Adipocyte (in vitro differentiated cells): ENCODE measurements at regions not wholly inside any gene's neighbourhood (a gene's known extent, or its start where the extent isn't known, plus 50 kb on each side); places are given as distances from the start of the nearest gene placed in this dataset.
A peak's percentile ranks its signal among the peaks of the same experiment; 100 is the strongest.

Source experiments
- DNase-seq: peaks from one replicate; pipeline ENCODE4 v3.0.0-alpha.2; 2015; ENCODE audit warnings: low read depth
- H3K27me3 ChIP-seq: replicated peaks from 2 replicates; pipeline ENCODE4 v1.7.0; 2013; ENCODE audit warnings: mild to moderate bottlenecking, low read length, moderate library complexity; ENCODE audit not compliant: control insufficient read depth, insufficient read depth
- H3K36me3 ChIP-seq: 2 replicates; pipeline ENCODE4 v1.7.0; 2013; ENCODE audit warnings: low read length, mild to moderate bottlenecking, moderate library complexity; ENCODE audit not compliant: control insufficient read depth, insufficient read depth, severe bottlenecking
- H3K4me1 ChIP-seq: 2 replicates; pipeline ENCODE4 v1.7.0; 2013; ENCODE audit warnings: mild to moderate bottlenecking, low read length, moderate library complexity; ENCODE audit not compliant: control insufficient read depth, insufficient read depth
- H3K4me3 ChIP-seq: 2 replicates; pipeline ENCODE4 v1.7.0; 2013; ENCODE audit warnings: mild to moderate bottlenecking, low read length, moderate library complexity
- H3K9ac ChIP-seq: 2 replicates; pipeline ENCODE4 v1.7.0; 2013; ENCODE audit warnings: mild to moderate bottlenecking, low read length, moderate library complexity
- H3K9me3 ChIP-seq: 2 replicates; pipeline ENCODE4 v1.7.0; 2013; ENCODE audit warnings: mild to moderate bottlenecking, low read length, moderate library complexity; ENCODE audit not compliant: control insufficient read depth

GRCh38 chrX:79570524-79571240, 203.5 kb upstream of the ITM2A start:
- peaks cover 2% of the 10 kb centered on the region for H3K27me3 ChIP-seq
- peaks cover 10% of the 10 kb centered on the region for H3K9me3 ChIP-seq
- no peak overlapping the region for H3K9ac ChIP-seq
- H3K36me3 ChIP-seq = no peaks in the 10 kb centered on the region
- no peaks in the 10 kb centered on the region for H3K4me1 ChIP-seq
- DNase-seq = no peak
- no peak overlapping the region for H3K4me3 ChIP-seq

GRCh38 chrX:79568309-79568708, 201.2 kb upstream of the ITM2A start:
- Histone ChIP-seq H3K9ac (no peak overlapping the region), H3K4me1 (no peaks in the 10 kb centered on the region), H3K27me3 (peaks cover 2% of the 10 kb centered on the region), H3K4me3 (no peak overlapping the region), H3K36me3 (no peaks in the 10 kb centered on the region), H3K9me3 (peaks cover 18% of the 10 kb centered on the region)
- no peak for DNase-seq

- Histone ChIP-seq H3K9ac (no peak overlapping the region), H3K36me3 (no peaks in the 10 kb centered on the region), H3K4me3 (no peak overlapping the region), H3K27me3 (peaks cover 10% of the 10 kb centered on the region), H3K9me3 (peaks cover 18% of the 10 kb centered on the region), H3K4me1 (no peaks in the 10 kb centered on the region)
- no peak for DNase-seq
These were observed 197.2 kb upstream of the ITM2A start for GRCh38 chrX:79564362-79564761.

GRCh38 chrX:79559290-79559689, 192.2 kb upstream of the ITM2A start:
- Histone ChIP-seq H3K36me3 (no peaks in the 10 kb centered on the region), H3K4me3 (no peak overlapping the region), H3K9me3 (peaks cover 2% of the 10 kb centered on the region), H3K9ac (no peak overlapping the region), H3K4me1 (no peaks in the 10 kb centered on the region), H3K27me3 (peaks cover 10% of the 10 kb centered on the region)
- no peak for DNase-seq

- DNase-seq = no peak
- no peak overlapping the region for H3K4me3 ChIP-seq
- no peak overlapping the region for H3K9ac ChIP-seq
- peaks cover 10% of the 10 kb centered on the region for H3K27me3 ChIP-seq
- no peaks in the 10 kb centered on the region for H3K36me3 ChIP-seq
- H3K4me1 ChIP-seq = no peaks in the 10 kb centered on the region
- H3K9me3 ChIP-seq = no peaks in the 10 kb centered on the region
These were observed 190.1 kb upstream of the ITM2A start for GRCh38 chrX:79557212-79557611.

GRCh38 chrX:79556800-79557199, 189.7 kb upstream of the ITM2A start:
- no peak overlapping the region for H3K4me3 ChIP-seq
- peaks cover 10% of the 10 kb centered on the region for H3K27me3 ChIP-seq
- H3K4me1 ChIP-seq = no peaks in the 10 kb centered on the region
- no peak for DNase-seq
- H3K9ac ChIP-seq = no peak overlapping the region
- H3K36me3 ChIP-seq = no peaks in the 10 kb centered on the region
- H3K9me3 ChIP-seq = no peaks in the 10 kb centered on the region

- H3K36me3 ChIP-seq = no peaks in the 10 kb centered on the region
- no peak for DNase-seq
- H3K9ac ChIP-seq = no peak overlapping the region
- H3K4me3 ChIP-seq = no peak overlapping the region
- no peaks in the 10 kb centered on the region for H3K27me3 ChIP-seq
- H3K4me1 ChIP-seq = no peaks in the 10 kb centered on the region
- peaks cover 8% of the 10 kb centered on the region for H3K9me3 ChIP-seq
These were observed 163.4 kb upstream of the ITM2A start for GRCh38 chrX:79530310-79531108.

- H3K36me3 ChIP-seq = no peaks in the 10 kb centered on the region
- no peaks in the 10 kb centered on the region for H3K27me3 ChIP-seq
- H3K9me3 ChIP-seq = peaks cover 21% of the 10 kb centered on the region
- peak; percentile 4 for DNase-seq
- no peak overlapping the region for H3K4me3 ChIP-seq
- H3K9ac ChIP-seq = no peak overlapping the region
- H3K4me1 ChIP-seq = no peaks in the 10 kb centered on the region
These were observed 157.5 kb upstream of the ITM2A start for GRCh38 chrX:79524642-79525041.

- DNase-seq = no peak
- Histone ChIP-seq H3K9ac (no peak overlapping the region), H3K27me3 (peaks cover 10% of the 10 kb centered on the region), H3K4me3 (no peak overlapping the region), H3K36me3 (no peaks in the 10 kb centered on the region), H3K4me1 (no peaks in the 10 kb centered on the region), H3K9me3 (peaks cover 3% of the 10 kb centered on the region)
These were observed 148.4 kb upstream of the ITM2A start for GRCh38 chrX:79515529-79515928.

GRCh38 chrX:79511799-79512198, 144.7 kb upstream of the ITM2A start:
- H3K9me3 ChIP-seq = no peaks in the 10 kb centered on the region
- H3K27me3 ChIP-seq = peaks cover 5% of the 10 kb centered on the region
- DNase-seq = no peak
- H3K4me1 ChIP-seq = no peaks in the 10 kb centered on the region
- H3K9ac ChIP-seq = no peak overlapping the region
- H3K4me3 ChIP-seq = no peak overlapping the region
- no peaks in the 10 kb centered on the region for H3K36me3 ChIP-seq

- Histone ChIP-seq H3K36me3 (no peaks in the 10 kb centered on the region), H3K9me3 (peaks cover 16% of the 10 kb centered on the region), H3K27me3 (no peaks in the 10 kb centered on the region), H3K4me3 (no peak overlapping the region), H3K4me1 (no peaks in the 10 kb centered on the region), H3K9ac (no peak overlapping the region)
- no peak for DNase-seq
These were observed 138.9 kb upstream of the ITM2A start for GRCh38 chrX:79506001-79506400.
